ENCODE measurements at regions not wholly inside any gene's neighbourhood (a gene's known extent, or its start where the extent isn't known, plus 50 kb on each side); places are given as distances from the start of the nearest gene placed in this dataset.

GRCh38 chr15:94036156-94036555 lies 195.2 kb upstream of the MCTP2 start:
- FAIRE-seq = no peak
- Histone ChIP-seq H3K4me3 (ENCODE audit: low read length in 3 of 3) (no peak overlapping the region), H3K9ac (ENCODE audit: low read length in 3 of 3) (no peak overlapping the region), H3K36me3 (ENCODE audit: control insufficient read depth in 2 of 3, insufficient read depth in 3 of 3, low read length in 3 of 3) (no peaks in the 10 kb centered on the region), H3K27me3 (ENCODE audit: control insufficient read depth, insufficient read depth, low read length) (no peaks in the 10 kb centered on the region), H3K27ac (ENCODE audit: low read depth in 2 of 2, low read length in 2 of 2) (no peak overlapping the region), H3K9me3 (ENCODE audit: control insufficient read depth in 2 of 3, insufficient read depth in 1 of 3, low read length in 3 of 3) (no peaks in the 10 kb centered on the region), H3K4me1 (ENCODE audit: control insufficient read depth in 2 of 3, insufficient read depth in 2 of 3, low read depth in 1 of 3, low read length in 3 of 3) (no peaks in the 10 kb centered on the region)
- no peak for DNase-seq
- intact Hi-C loops (cut with DNase I) = no loop called here
- no peak for TF ChIP-seq CTCF (IDR thresholded peaks at IDR 0.05; ENCODE audit: borderline replicate concordance, extremely low read depth, insufficient read depth)

- intact Hi-C loops (cut with DNase I) = no loop called here
- no peak for DNase-seq
- TF ChIP-seq CTCF (IDR thresholded peaks at IDR 0.05; ENCODE audit: borderline replicate concordance, extremely low read depth, insufficient read depth) = no peak
- H3K36me3 ChIP-seq (ENCODE audit: control insufficient read depth in 2 of 3, insufficient read depth in 3 of 3, low read length in 3 of 3) = no peaks in the 10 kb centered on the region
- H3K27me3 ChIP-seq (ENCODE audit: control insufficient read depth, insufficient read depth, low read length) = no peaks in the 10 kb centered on the region
- no peaks in the 10 kb centered on the region for H3K4me1 ChIP-seq (ENCODE audit: control insufficient read depth in 2 of 3, insufficient read depth in 2 of 3, low read depth in 1 of 3, low read length in 3 of 3)
- no peak overlapping the region for H3K27ac ChIP-seq (ENCODE audit: low read depth in 2 of 2, low read length in 2 of 2)
- FAIRE-seq = no peak
- H3K9ac ChIP-seq (ENCODE audit: low read length in 3 of 3) = no peak overlapping the region
- no peak overlapping the region for H3K4me3 ChIP-seq (ENCODE audit: low read length in 3 of 3)
- H3K9me3 ChIP-seq (ENCODE audit: control insufficient read depth in 2 of 3, insufficient read depth in 1 of 3, low read length in 3 of 3) = no peaks in the 10 kb centered on the region
These were observed 197.7 kb upstream of the MCTP2 start for GRCh38 chr15:94033683-94034020.

GRCh38 chr15:94033014-94033682 lies 198.2 kb upstream of the MCTP2 start:
- intact Hi-C loops (cut with DNase I) = no loop called here
- no peaks in the 10 kb centered on the region for H3K4me1 ChIP-seq (ENCODE audit: control insufficient read depth in 2 of 3, insufficient read depth in 2 of 3, low read depth in 1 of 3, low read length in 3 of 3)
- H3K9ac ChIP-seq (ENCODE audit: low read length in 3 of 3) = no peak overlapping the region
- FAIRE-seq = no peak
- no peaks in the 10 kb centered on the region for H3K9me3 ChIP-seq (ENCODE audit: control insufficient read depth in 2 of 3, insufficient read depth in 1 of 3, low read length in 3 of 3)
- no peak for TF ChIP-seq CTCF (IDR thresholded peaks at IDR 0.05; ENCODE audit: borderline replicate concordance, extremely low read depth, insufficient read depth)
- H3K27me3 ChIP-seq (ENCODE audit: control insufficient read depth, insufficient read depth, low read length) = no peaks in the 10 kb centered on the region
- DNase-seq = no peak
- no peak overlapping the region for H3K27ac ChIP-seq (ENCODE audit: low read depth in 2 of 2, low read length in 2 of 2)
- H3K36me3 ChIP-seq (ENCODE audit: control insufficient read depth in 2 of 3, insufficient read depth in 3 of 3, low read length in 3 of 3) = no peaks in the 10 kb centered on the region
- no peak overlapping the region for H3K4me3 ChIP-seq (ENCODE audit: low read length in 3 of 3)

GRCh38 chr15:94032571-94032970 lies 198.8 kb upstream of the MCTP2 start:
- Histone ChIP-seq H3K27ac (ENCODE audit: low read depth in 2 of 2, low read length in 2 of 2) (no peak overlapping the region), H3K36me3 (ENCODE audit: control insufficient read depth in 2 of 3, insufficient read depth in 3 of 3, low read length in 3 of 3) (no peaks in the 10 kb centered on the region), H3K9ac (ENCODE audit: low read length in 3 of 3) (no peak overlapping the region), H3K27me3 (ENCODE audit: control insufficient read depth, insufficient read depth, low read length) (no peaks in the 10 kb centered on the region), H3K9me3 (ENCODE audit: control insufficient read depth in 2 of 3, insufficient read depth in 1 of 3, low read length in 3 of 3) (no peaks in the 10 kb centered on the region), H3K4me3 (ENCODE audit: low read length in 3 of 3) (no peak overlapping the region), H3K4me1 (ENCODE audit: control insufficient read depth in 2 of 3, insufficient read depth in 2 of 3, low read depth in 1 of 3, low read length in 3 of 3) (no peaks in the 10 kb centered on the region)
- intact Hi-C loops (cut with DNase I) = no loop called here
- DNase-seq (no peak), FAIRE-seq (no peak)
- no peak for TF ChIP-seq CTCF (IDR thresholded peaks at IDR 0.05; ENCODE audit: borderline replicate concordance, extremely low read depth, insufficient read depth)

Measured in kidney (tissue), 13 donors.